HEK293 (cell line): ENCODE measurements at regions not wholly inside any gene's neighbourhood (a gene's known extent, or its start where the extent isn't known, plus 50 kb on each side); places are given as distances from the start of the nearest gene placed in this dataset.
"Not testable (repeated sequence)": the region's sequence is repeated elsewhere in the genome, so short reads cannot be mapped to it uniquely, and the experiment has no call there.

Experiments used
- CTCF ChIA-PET: fragments of 350-600 bp; formaldehyde crosslinking; extraction: SDS; loops from one replicate; lab custom pipeline; 2021; ENCODE audit warnings: antibody characterized with exemption; lab: Yijun Ruan, JAX
- POLR2A ChIA-PET: fragments of 300-600 bp; formaldehyde crosslinking; extraction: SDS; loops from one replicate; lab custom pipeline; 2020; ENCODE audit warnings: antibody characterized with exemption, inconsistent platforms; lab: Yijun Ruan, JAX
- H3K27ac ChIP-seq: fragments of 200-500 bp; sonication (Bioruptor generic); 2 replicates; pipeline ENCODE4 v1.5.1; 2014; ENCODE audit warnings: low read depth, low read length, control low read depth, inconsistent platforms; ENCODE audit errors: extremely low read depth
- H3K36me3 ChIP-seq, 2 experiments: fragments of 200-500 bp in 1 of 2; sonication (Bioruptor generic) in 1 of 2; 1 replicate in 1 of 2; 2 replicates in 1 of 2; pipeline ENCODE4 v1.5.1; 2014 to 2017; ENCODE audit warnings: inconsistent platforms in 2 of 2, low read length in 2 of 2; ENCODE audit not compliant: control insufficient read depth in 2 of 2, insufficient read depth in 1 of 2
- H3K4me1 ChIP-seq: fragments of 200-500 bp; sonication (Bioruptor generic); 2 replicates; pipeline ENCODE4 v1.5.1; 2014; ENCODE audit warnings: mild to moderate bottlenecking, low read length, inconsistent platforms; ENCODE audit not compliant: control insufficient read depth, insufficient read depth
- H3K4me3 ChIP-seq: 2 replicates; pipeline ENCODE4 v1.5.1; 2011; ENCODE audit warnings: low read depth, mild to moderate bottlenecking, control low read depth, low read length, moderate library complexity
- H3K9me3 ChIP-seq: fragments of 200-500 bp; sonication (Bioruptor generic); 2 replicates; pipeline ENCODE4 v1.5.1; 2014; ENCODE audit warnings: low read depth, low read length, inconsistent platforms; ENCODE audit not compliant: control insufficient read depth, insufficient read depth
- KLF8 ChIP-seq: fragments of 450-650 bp; formaldehyde crosslinking; IDR thresholded peaks from 2 replicates; pipeline ENCODE4 v1.5.1; 2016; ENCODE audit warnings: missing biosample characterization, missing genetic modification characterization
- MYNN ChIP-seq: fragments of 450-650 bp; formaldehyde crosslinking; IDR thresholded peaks from 2 replicates; pipeline ENCODE4 v1.5.1; 2016; ENCODE audit warnings: missing biosample characterization, missing genetic modification characterization, borderline replicate concordance
- SETDB1 ChIP-seq: IDR thresholded peaks from one replicate; pipeline ENCODE4 v1.6.1; 2017; ENCODE audit warnings: mild to moderate bottlenecking, low read length, moderate library complexity, mixed read lengths; ENCODE audit not compliant: insufficient read length
- SP3 ChIP-seq: fragments of 450-650 bp; formaldehyde crosslinking; IDR thresholded peaks from 2 replicates; pipeline ENCODE4 v1.5.1; 2016; ENCODE audit warnings: missing biosample characterization, missing genetic modification characterization
- YY1 ChIP-seq: fragments of 450-650 bp; formaldehyde crosslinking; IDR thresholded peaks from 2 replicates; pipeline ENCODE4 v1.5.1; 2018; ENCODE audit warnings: missing biosample characterization, missing genetic modification characterization
- ZFP69B ChIP-seq: fragments of 450-650 bp; formaldehyde crosslinking; IDR thresholded peaks from 2 replicates; pipeline ENCODE4 v1.5.1; 2016; ENCODE audit warnings: missing biosample characterization, missing genetic modification characterization
- ZNF132 ChIP-seq: fragments of 450-650 bp; formaldehyde crosslinking; IDR thresholded peaks from 2 replicates; pipeline ENCODE4 v1.5.1; 2017; ENCODE audit warnings: missing biosample characterization, missing genetic modification characterization, borderline replicate concordance
- ZNF335 ChIP-seq: fragments of 450-650 bp; formaldehyde crosslinking; conservative IDR thresholded peaks from 2 replicates; pipeline ENCODE4 v1.5.1; 2016; ENCODE audit warnings: missing biosample characterization, missing genetic modification characterization
- ZNF654 ChIP-seq: fragments of 450-650 bp; formaldehyde crosslinking; IDR thresholded peaks from 2 replicates; pipeline ENCODE4 v1.5.1; 2016; ENCODE audit warnings: low read depth, missing biosample characterization, missing genetic modification characterization
- ZNF660 ChIP-seq: fragments of 450-650 bp; IDR thresholded peaks from 2 replicates; pipeline ENCODE4 v1.5.1; 2018; ENCODE audit warnings: missing biosample characterization, mild to moderate bottlenecking, missing genetic modification characterization
- ZNF76 ChIP-seq: fragments of 450-650 bp; formaldehyde crosslinking; IDR thresholded peaks from 2 replicates; pipeline ENCODE4; 2016; ENCODE audit warnings: low read depth, missing biosample characterization, missing genetic modification characterization, borderline replicate concordance
- ZNF776 ChIP-seq: fragments of 450-650 bp; formaldehyde crosslinking; IDR thresholded peaks from 2 replicates; pipeline ENCODE4 v1.5.0; 2017; ENCODE audit warnings: missing biosample characterization, missing genetic modification characterization, borderline replicate concordance
- ZSCAN30 ChIP-seq: fragments of 450-650 bp; IDR thresholded peaks from 2 replicates; pipeline ENCODE4 v1.5.1; 2018; ENCODE audit warnings: missing biosample characterization, mild to moderate bottlenecking, missing genetic modification characterization, moderate library complexity
- TF ChIP-seq, protein P1 (sequence below): fragments of 450-650 bp; formaldehyde crosslinking; IDR thresholded peaks from 2 replicates; pipeline ENCODE4 v1.5.1; 2016; ENCODE audit warnings: missing biosample characterization, missing genetic modification characterization

DNA sequence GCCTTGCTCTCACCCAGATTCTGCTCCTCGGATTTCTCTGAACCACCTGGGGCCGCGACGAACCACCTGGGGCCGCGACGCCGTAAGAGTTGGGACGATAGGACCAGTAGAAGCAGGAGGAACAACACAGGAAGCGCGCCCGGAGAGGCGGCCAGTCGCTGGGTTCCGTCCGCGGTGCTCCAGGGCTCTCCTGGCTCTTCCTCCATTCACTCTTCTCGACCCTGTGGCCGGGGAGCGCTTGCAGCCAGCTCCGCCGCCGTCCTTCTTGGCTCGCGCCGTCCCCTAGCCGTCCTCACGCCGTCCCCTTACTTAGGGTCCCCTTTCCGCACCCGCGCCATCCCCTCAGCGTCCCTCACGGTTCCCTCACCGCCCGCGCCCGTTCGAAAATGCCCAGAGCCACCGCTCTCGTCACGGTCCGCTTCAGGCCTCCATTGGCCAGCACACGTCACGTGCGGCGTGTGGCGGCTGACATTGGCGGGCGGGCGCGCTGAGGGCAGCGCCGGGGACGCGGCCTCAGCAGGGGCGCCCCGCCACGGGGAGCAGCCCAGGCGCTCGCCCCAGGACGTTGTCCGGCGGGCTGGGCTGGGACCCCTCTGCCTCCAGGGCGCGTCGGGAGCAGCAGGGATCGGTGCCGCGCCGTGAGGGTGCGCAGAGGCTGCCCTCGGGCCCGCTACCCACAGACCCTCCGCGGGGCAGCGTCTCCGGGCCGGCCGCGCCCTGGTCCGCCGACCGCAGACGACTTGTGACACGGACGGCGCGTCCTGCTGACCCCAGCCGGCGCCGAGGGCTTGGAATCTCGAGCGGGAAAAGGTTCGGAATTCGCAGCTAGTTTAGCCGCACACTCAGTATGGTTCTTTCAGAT, 53.7 kb upstream of the PTPDC1 start (continued):
- TF ChIP-seq ZNF654 (tag by site-specific recombination) (no peak), SP3 (tag by site-specific recombination) (no peak; the same call in 1 of the 2 replicates), ZNF335 (tag by site-specific recombination) (peak; percentile 78)
- TF ChIP-seq, protein P1, sequence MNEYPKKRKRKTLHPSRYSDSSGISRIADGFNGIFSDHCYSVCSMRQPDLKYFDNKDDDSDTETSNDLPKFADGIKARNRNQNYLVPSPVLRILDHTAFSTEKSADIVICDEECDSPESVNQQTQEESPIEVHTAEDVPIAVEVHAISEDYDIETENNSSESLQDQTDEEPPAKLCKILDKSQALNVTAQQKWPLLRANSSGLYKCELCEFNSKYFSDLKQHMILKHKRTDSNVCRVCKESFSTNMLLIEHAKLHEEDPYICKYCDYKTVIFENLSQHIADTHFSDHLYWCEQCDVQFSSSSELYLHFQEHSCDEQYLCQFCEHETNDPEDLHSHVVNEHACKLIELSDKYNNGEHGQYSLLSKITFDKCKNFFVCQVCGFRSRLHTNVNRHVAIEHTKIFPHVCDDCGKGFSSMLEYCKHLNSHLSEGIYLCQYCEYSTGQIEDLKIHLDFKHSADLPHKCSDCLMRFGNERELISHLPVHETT = no peak

DNA sequence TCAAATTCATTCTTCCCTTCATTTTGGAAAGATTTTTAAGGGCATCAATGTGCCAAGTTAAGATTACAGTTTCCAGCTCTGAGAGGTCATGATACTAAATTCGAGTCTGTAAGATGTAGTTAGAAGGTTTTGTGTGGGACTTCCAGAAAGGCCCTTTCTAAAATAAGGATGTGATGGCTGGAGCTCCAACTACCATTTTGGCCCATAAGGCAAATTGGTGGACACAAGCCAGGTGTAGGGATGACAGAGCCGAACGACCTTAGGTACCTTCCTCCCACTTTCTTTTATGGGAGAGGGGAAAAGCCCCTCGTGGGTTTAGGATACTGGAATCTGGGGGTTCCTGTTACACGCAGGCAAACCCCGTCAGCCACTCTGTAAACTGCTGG, 54.3 kb upstream of the PTPDC1 start:
- ChIA-PET POLR2A (no interaction called here), CTCF (interaction anchor here (1.2 to 2.1 kb wide), 2 partner anchors 16 to 183 kb away, joined by 7 to 10 read pairs; no protein-coding TSS in a partner anchor)
- Histone ChIP-seq H3K9me3 (no peaks in the 10 kb centered on the region), H3K36me3 (no peaks in the 10 kb centered on the region), H3K4me3 (peak overlapping the region; percentile 83), H3K27ac (no peak overlapping the region; the same call in 1 of the 2 replicates), H3K4me1 (no peaks in the 10 kb centered on the region; the same call in 1 of the 2 replicates)
- no peak for TF ChIP-seq ZNF654 (tag by site-specific recombination)
- TF ChIP-seq SETDB1 = peak; percentile 70
- TF ChIP-seq, all 188 proteins: peak for 1

DNA sequence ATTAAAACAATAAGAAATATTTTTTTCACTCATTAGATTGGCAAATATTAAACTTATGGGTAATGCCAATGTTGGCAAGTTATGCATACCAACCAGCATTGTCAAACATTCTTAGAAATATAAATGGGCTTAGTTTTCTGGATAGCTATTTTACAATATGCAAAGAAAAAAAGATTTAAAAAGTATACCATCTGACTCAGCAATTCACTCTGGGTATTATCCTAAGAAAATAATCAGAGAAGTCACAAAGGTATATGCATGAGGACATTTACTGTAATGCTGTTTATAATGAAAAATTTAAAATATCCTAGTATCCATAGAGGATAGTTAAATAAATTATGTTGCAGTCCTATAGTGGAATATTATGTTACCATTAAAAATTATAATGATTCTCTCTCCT, 57.4 kb upstream of the PTPDC1 start:
- POLR2A ChIA-PET = no interaction called here
- CTCF ChIA-PET = interaction anchor here (0.7 to 0.9 kb wide), 2 partner anchors 13 to 186 kb away, joined by 3 to 4 read pairs; no protein-coding TSS in a partner anchor
- no peak overlapping the region for H3K27ac ChIP-seq

DNA sequence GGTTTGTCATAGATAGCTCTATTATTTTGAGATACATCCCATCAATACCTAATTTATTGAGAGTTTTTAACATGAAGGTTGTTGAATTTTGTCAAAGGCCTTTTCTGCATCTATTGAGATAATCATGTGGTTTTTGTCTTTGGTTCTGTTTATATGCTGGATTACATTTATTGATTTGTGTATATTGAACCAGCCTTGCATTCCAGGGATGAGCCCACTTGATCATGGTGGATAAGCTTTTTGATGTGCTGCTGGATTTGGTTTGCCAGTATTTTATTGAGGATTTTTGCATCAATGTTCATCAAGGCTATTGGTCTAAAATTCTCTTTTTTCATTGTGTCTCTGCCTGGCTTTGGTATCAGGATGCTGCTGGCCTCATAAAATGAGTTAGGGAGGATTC, 61.8 kb upstream of the PTPDC1 start:
- H3K4me1 ChIP-seq, H3K36me3 ChIP-seq, H3K27ac ChIP-seq, H3K9me3 ChIP-seq, POLR2A ChIA-PET, CTCF ChIA-PET, H3K4me3 ChIP-seq: not testable (repeated sequence)

More for the DNA sequence above, 57.4 kb upstream of the PTPDC1 start:
- H3K36me3 ChIP-seq = no peaks in the 10 kb centered on the region
- H3K4me1 ChIP-seq = no peaks in the 10 kb centered on the region; the same call in 1 of the 2 replicates
- TF ChIP-seq ZSCAN30 (tag by site-specific recombination) = no peak
- TF ChIP-seq MYNN (tag by site-specific recombination) = no peak
- TF ChIP-seq ZNF660 (tag by site-specific recombination) = no peak
- no peak for TF ChIP-seq ZNF776
- TF ChIP-seq KLF8 (tag by site-specific recombination) = no peak
- TF ChIP-seq, protein P1 = no peak
- no peak for TF ChIP-seq ZNF76 (tag by site-specific recombination)
- TF ChIP-seq ZFP69B (tag by site-specific recombination) = no peak
- TF ChIP-seq ZNF132 (tag by site-specific recombination) = no peak
- no peak for TF ChIP-seq YY1 (tag by site-specific recombination)
- TF ChIP-seq, all 188 proteins: peak for 0
- H3K4me3 ChIP-seq = no peak overlapping the region
- no peaks in the 10 kb centered on the region for H3K9me3 ChIP-seq
